GM21360 (cell line): ENCODE measurements at regions not wholly inside any gene's neighbourhood (a gene's known extent, or its start where the extent isn't known, plus 50 kb on each side); places are given as distances from the start of the nearest gene placed in this dataset.

Experiments
- ATAC-seq: cut with Tn5 transposase; IDR thresholded peaks from one replicate; pipeline ENCODE4 v1.9.1; 2021; ENCODE audit warnings: mild to moderate bottlenecking, moderate library complexity; ENCODE audit not compliant: unreplicated experiment

DNA sequence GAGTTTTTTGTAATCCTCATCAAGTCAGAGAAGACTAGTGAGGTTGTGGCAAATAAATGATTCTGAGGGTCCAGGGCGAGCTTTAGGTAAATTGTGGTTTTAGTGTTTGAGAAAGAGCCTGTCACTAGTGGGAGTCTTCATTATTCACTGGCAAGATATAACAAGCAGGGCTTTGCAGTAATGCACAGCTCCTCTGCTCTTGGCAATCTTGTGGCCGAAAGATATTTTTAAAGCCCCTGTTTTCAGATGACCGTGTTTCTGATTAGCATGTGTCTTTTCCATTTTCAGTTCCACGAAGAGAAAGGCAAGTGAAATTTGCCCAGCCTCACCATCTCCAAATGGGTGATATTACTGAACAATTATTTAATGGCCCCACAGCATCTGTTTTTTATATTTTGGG is 154.0 kb upstream of the BCL6 start:
- no peak for ATAC-seq

DNA sequence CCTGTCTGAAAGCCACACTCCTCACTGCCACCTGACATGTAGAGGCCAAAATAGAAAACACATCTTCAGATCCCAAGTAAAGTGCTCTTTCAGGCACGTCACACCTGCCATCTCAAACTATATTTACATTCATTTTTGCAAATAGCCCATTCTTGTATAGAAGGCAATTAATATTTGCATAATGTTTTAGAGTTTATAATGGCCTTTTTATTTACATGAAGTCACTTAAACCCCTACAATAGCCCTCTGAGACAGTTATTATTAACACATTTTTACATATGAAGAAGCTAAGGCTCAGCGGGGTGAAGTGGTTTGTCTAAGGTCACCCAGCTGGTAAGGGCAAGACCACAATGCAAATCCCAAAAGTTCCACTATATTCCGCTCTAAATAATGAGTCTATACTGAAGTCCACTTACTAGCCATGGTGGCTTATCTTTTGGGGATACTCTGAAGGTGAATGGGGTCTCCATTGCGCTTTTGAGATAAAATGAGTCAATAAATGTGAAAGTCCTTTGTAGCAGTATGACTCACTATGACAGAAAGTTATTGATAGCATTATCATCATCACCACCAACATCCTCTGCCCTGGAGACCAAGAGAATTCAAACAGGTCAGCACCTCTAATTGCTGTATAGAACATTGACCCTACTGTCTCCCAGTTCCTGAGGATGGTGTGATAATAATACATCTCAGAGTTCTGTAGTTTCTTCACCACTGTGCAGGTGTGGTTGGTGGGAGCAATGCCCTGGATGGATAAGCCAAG is 155.9 kb upstream of the BCL6 start:
- peak; percentile 58 for ATAC-seq

DNA sequence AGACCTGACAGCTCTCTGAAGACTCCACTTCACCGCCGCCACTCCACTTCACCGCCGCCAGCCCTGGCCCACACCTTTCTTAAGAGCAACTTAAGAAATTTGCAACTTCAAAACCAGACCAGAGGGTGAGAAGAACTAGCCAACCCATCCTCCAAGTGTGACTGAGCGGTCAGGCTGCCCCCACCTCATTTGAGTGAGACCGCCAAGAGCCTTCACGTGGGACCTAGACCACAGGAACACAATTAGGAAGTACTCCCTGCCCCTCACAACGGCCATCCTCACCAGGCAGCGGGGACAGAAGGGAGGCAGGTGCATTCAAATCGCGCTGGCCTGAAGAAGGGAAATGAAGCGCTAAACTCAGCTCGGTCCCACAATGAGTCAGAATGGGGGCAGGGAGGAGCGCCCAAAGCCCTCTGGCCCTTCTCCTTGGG is 156.8 kb upstream of the BCL6 start:
- ATAC-seq = peak; percentile 65

DNA sequence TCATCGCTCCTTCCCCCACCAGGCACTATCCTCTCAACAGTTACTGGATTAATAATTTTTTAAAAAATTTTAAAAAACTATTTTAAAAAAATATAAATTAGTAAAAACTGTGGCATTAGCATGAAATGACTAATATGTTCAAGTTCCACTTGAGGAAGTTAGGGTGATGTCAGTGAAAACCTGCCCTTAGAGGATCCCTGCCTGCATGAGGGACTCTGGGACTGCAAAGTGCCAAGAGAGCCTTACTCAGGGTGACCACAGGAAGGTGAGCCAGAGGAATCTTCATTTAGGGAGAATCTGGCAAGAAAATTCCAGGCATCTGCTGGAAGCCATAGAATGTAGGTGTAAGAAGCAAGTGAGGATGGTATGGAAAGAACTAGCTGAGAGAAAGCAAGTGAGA is 157.7 kb upstream of the BCL6 start:
- no peak for ATAC-seq

DNA sequence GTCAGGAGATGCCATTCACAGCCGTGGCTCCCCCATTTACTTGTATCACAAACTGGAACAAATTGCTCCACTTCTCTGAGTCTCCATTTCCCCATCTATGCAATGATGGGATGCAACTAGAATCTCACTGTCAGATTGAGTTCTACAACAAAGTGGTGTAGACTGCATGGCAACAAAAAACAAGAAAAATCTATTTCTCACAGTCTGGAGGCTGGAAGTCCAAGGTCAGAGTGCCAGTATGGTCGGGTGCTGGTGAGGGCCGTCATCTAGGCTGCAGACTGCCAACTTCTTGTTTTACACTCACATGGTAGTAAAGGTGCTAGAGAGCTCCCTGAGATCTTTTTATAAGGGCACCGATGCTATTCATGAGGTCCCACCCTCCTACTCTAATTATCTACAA is 158.4 kb upstream of the BCL6 start:
- no peak for ATAC-seq

DNA sequence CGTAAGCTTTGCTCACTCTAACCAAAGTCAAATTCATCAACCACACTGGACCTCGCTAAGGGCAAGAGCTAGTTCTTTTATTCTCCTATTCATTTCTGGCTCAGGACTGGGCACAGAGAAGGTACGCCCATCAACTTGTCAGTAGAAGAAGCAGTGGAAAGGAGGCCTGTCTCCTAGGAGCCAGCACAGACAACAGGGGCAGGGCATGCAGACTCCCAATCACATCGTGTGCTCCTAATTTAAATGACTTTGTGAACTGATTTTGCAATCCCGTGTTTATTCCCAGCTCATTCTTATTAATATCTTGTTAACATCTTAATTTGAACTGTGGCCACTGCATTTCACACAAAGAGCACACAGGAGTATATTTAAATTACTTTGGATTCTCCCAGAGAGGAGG is 161.1 kb upstream of the BCL6 start:
- ATAC-seq = no peak

DNA sequence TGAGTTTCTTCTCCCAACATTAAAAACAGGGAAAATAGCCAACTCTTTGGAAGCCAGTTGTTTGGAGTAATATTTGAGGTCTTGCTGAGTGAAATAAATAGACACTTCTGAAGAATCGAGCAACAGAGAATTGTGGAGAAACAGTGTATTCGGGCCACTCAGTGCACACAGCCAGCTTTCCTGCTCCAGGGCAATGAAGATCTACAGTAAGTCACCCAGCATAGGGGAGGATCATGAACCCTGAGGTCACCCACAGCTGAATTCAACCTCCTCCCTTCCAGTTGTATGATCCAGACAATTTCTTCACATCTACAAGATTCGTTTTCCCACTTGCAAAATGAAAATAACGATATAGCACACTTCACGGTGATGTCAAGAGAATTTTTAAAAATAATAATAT is 161.7 kb upstream of the BCL6 start:
- ATAC-seq = no peak

DNA sequence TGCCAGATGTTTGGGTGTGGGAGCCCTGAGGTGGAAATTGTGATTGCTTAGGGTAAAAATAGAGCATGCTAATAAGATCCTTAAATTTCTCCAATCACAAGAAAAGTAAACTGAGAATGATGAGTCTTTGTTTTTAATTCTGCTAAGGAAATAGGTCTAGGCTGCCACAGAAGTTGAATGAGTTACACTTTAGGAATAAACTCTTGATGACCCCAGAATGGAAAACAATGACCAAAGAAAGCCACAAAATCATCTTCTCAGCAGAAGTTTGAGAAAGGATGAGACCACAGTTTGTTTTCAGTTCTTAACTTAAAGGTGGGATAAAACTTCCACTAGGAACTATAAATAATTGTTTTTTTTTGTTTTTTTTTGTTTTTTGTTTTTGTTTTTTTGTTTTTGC is 164.6 kb upstream of the BCL6 start:
- ATAC-seq = no peak

DNA sequence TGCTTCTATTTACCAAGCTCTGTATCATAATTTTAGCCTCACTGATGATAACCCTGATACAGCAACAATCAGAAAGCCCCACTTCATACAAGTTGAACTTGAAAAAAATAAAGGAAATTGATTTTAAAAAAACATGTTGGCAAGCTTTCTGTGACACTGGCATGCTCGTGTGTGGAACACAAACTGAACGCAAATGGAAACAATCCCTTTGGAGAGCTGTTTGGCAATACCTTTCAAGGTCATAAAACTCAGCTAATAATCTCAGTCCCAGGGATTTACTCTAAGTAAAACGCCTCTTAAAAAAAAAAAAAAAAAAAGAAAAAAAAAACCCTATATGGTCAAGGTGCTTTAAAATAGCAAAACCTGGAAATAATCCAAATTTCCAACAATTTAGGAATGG is 166.7 kb upstream of the BCL6 start:
- no peak for ATAC-seq

DNA sequence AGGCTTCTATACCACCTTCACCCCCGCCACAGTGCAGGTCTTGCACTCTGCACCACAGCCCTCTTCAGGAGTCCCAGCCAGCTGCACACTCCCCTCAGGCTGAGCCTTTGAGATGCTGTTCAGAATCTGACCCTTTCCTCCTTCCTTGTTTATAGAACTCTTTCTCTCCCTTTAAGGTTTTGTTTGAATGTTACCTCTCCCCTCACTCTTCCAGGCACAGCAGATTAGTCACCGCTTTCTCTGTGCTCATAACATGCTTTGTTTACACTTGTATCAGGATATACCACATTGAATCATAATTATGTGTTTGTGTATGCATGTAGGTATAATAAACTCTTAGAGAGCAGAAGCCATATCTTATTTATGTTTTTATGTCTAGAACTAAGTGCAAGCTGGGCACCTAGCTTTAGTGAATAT is 168.4 kb upstream of the BCL6 start:
- no peak for ATAC-seq

DNA sequence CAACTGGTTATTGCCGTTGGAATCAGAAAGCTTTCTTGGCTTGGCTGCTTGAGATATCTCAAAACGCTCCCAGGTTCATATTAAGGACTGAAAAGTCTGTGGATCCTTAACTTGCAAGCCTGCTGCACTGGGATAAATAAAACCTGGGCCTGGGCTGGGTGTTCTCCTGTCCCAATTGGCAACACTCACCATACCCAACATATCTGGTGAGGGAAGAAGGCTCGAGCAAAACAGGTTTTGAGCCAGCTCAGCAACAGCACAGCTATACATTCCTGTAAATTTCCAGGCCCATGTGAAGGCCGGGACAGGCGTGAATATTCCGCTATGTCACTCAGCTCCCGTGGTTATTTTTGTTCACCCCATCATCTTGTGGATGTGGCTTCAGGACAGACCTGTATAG is 169.0 kb upstream of the BCL6 start:
- ATAC-seq = no peak

DNA sequence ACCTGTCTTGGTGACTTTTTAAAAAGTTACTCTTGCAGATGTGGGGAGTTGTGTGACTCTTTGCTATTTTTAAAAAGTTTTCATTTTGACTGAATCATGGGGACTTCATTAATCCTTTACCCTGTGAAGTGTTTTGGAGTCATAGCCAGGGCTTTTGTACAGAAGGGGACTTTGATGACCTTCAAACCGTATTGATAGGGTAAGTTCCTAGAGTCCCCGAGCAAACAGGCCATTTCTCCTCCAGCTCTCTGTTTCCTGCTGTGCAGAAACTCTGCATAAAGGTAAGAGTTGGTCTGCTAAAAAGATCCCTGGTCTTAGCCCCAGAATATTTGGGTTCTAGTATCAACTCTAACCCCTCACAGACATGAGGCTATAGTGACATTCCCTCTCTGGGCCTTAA is 170.8 kb upstream of the BCL6 start:
- ATAC-seq = no peak

DNA sequence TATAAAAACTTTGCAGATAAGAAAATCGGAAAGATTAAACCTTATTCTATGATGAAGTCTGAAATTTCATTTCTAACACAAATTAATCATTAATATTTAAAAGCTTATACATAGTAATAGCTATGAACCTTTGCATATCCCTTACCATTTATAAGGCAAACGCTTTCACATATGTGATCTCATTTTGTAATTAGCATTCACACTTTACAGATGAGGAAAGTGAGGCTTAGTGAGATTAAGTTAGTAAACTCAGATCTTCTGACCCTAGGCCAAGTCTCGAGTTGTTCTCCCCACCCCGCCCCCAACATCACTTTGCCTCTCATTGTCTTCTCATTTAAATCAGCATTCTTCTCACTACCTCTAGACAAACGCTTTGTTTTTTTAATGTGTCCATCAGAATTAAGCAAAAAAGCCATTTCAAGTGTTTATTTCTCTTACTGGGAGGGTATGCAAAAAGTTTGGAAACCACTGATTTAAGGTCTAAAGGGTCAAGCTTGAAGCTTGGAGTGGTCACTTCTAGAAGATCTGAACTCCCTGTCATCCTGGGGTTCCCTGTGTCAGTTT is 172.9 kb upstream of the BCL6 start:
- ATAC-seq = no peak

DNA sequence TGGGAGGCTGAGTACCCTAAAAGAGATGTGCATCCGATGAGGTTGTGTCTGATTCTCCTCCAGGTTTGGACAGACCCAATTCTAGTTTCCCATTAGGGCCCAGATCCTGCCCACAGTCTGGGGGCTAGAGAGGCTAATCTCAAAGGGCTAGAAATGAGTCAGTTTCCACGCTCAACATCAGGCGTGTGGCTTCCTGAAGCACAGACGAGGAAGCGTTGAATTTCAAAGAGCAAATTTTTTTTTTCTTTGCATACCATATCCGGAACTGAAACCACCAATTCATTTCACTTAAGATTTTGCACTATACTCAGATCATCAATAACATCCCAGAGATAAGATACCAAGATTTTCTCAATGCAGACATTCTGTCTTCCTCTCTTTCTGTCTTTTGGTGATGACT is 173.8 kb upstream of the BCL6 start:
- ATAC-seq = peak; percentile 94

DNA sequence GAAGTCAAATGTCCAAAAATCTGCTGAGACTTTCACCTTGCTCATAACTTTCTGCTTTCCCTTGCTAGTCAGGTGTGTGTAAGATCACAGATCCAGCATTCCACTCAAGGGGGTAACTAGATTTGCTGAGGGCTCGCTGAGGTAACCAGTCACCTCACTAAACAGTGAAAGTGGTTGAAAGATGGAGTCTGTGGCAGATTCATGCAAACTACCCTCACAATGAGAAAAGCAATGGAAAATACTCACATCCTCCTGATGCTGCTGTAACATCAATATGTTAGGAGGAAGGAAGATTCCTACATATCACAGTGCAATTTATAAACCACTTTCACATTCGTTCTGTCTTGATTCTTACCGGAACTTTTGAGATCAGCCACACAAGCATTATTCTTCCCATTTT is 174.3 kb upstream of the BCL6 start:
- peak; percentile 31 for ATAC-seq

DNA sequence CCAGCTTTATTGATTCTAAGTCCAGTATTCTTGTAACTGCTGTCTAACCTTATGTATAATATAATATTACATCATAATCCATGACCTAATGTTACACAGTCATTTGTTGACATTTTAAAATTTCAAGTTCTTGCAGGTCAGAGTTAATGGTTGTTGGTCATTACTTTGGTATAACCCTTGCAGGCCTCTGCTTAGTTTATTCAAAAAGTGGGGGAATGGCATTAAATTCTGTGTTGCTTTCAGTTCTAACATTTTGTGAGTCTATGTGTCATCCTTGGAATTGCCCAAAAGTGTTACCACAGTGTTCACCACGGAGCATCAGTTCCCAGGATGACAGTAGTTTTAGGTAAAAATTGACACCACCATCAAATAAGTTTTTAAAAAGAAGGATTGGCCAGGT is 174.8 kb upstream of the BCL6 start:
- no peak for ATAC-seq

DNA sequence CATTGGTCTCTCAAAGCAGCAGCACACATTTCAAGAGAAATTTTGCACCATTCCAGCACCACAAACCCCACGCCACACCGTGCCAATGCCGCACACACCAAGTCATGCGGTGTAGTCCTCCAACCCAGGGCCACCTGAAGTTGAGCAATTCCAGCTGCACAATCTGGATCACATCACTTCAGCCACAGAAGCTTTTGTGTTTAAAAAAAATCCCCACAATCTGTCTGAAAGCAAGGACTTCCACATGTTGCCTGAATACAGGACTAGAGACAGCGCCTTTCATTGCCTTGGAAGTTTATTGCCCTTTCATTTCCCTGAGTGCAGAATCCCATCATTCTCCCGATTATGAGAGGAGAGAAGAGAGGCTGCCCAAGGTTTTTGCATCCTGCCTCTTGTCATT is 175.6 kb upstream of the BCL6 start:
- ATAC-seq = no peak

DNA sequence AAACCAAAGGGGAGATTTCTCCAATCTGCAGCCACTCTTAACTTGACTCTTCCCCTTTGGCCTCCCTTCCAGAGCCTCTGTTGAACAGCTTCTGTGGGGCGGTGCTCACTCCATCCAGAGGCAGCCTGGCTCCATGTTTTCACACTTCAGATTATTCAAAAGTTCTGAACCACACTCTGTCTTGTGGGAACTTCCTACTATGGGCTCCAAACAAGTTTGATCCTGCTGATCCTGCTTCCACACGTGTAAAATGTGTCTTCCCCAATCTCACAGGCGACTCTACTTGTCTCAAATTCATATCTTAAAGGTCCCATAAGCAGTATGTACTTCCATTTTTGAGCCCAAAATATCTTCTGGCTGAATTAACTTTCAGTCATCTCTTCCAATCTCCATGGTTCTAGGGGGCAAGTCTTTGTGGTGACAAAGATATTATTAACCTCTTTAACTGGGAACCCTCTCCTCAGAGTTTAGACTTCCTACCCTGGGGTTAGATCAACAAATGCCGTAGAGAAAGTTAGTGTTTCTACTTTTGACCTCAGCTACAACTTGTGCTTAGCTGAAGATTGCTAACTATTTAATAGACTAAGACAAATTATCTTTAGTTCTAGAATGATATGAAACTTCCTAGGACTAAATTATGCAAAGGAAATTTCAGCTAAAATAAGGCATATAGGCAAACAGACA is 176.3 kb upstream of the BCL6 start:
- ATAC-seq = no peak

DNA sequence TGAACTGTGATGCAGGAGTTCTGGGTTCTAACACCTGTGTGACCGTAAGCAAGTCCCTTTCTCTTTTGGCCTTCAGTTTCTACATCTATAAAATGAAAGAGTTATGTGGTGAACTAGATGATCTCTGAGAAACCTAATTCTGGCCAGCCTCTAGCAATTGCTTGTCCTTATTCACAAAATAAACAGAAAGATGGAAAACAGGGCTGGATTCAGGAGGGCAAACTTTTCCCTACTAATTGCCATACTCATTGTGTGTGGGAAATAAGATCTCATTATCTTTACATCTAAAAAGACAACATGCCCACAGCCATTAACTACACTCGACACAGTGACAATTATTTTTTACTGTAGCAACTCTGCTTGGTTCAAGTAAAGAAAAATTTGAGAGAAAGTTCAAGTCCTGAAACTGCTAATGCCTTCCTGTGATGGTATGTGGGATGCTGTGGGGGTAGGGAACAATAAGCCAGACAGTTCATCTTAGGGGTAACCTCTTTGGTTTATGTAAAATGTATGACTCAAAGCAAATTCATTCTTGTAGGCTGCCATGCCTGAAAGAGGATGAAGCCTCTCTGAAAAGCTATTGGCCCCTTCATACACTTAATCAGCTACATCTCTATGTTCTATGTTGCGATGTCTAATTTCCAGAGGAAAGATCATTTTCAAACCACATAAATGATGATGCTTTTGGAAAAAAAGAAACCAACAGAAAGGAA is 177.6 kb upstream of the BCL6 start:
- ATAC-seq = no peak

DNA sequence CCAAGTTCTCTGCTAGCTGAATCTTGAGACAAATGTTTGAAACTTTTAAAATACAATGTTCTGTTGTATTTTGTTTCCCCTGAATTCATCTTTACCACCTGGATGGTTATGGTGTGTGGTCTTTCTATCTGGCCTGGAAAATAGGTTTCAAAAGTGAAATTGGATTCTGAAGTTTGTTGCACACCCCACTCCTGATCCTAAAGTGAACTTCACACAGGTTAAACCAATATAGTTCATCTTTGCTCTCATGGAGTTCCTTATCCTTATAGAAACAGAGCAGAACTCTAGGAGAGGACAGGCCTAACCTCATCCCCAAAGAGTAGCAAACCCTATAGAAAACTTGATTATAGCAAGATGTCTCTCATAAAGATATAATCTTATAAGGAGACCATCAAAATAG is 179.4 kb upstream of the BCL6 start:
- ATAC-seq = no peak

DNA sequence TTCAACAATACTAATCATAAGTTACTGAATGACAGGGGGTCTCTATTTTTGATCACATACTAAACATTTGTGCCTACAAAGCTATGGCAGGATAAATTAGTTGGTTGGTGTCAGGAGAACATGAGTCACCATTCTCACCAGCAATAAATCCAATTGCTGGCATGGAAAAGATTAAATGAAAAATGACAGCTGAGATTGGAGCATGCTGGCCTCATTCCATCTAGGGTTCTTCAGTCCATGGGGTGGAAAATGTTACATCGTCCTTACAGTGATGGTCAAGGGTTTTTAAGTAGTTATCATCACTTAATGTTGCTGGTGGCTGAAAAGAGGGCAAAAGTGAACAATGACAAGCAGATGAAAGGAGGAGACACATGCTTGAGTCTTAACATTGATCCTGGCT is 180.1 kb upstream of the BCL6 start:
- no peak for ATAC-seq

DNA sequence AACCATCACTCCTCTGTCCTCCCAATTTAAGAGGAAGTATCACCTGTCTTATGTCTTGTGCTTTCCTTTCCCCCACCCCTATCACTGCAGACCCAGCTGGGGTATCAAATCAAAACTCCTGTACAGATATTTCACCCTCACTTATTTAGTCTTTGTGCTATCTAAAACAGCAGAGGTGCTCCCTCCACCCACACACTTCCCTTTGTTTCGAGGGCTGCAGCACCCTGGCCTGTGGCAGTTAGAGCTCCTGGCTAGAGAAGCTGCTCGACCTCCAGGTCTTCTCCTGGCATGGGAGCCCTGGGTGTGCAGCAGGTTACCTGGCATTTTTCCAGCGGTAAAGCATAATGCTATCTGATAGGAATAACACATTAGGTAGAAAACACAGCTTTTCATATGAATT is 181.4 kb upstream of the BCL6 start:
- no peak for ATAC-seq
